ENCODE measurements at regions not wholly inside any gene's neighbourhood (a gene's known extent, or its start where the extent isn't known, plus 50 kb on each side); places are given as distances from the start of the nearest gene placed in this dataset.

GRCh38 chr14:37970696-37971095, 237.0 kb upstream of the SSTR1 start:
- no peak for TF ChIP-seq CTCF (conservative IDR thresholded peaks at IDR 0.05; ENCODE audit: low read length)
- TF ChIP-seq EZH2phosphoT487 (IDR thresholded peaks at IDR 0.05; ENCODE audit: borderline replicate concordance) = no peak

All from Loucy (cell line).